Uterus (tissue), 3 donors: ENCODE measurements at regions not wholly inside any gene's neighbourhood (a gene's known extent, or its start where the extent isn't known, plus 50 kb on each side); places are given as distances from the start of the nearest gene placed in this dataset.
A peak's percentile ranks its signal among the peaks of the same experiment; 100 is the strongest.

ENCODE experiments used
- DNase-seq, 2 donors: peaks; one replicate each; pipeline ENCODE4 v3.0.0-alpha.2; 2019 to 2020
- H3K27ac ChIP-seq, 2 donors: fragments of 200-600 bp; sonication (generic); 1 replicate in 1 of 2; 2 replicates in 1 of 2; pipeline ENCODE4 v1.5.1; 2016 to 2018
- H3K27me3 ChIP-seq, 2 donors: fragments of 200-600 bp; sonication (generic); one replicate each; pipeline ENCODE4 v1.5.1; 2018 to 2019; ENCODE audit warnings: control low read depth in 1 of 2
- H3K36me3 ChIP-seq, 2 donors: fragments of 200-600 bp; sonication (generic); one replicate each; pipeline ENCODE4 v1.5.1; 2019; ENCODE audit warnings: control low read depth in 1 of 2
- H3K4me1 ChIP-seq, 2 donors: fragments of 200-600 bp; sonication (generic); one replicate each; pipeline ENCODE4 v1.5.1; 2018 to 2019; ENCODE audit warnings: control low read depth in 1 of 2
- H3K4me3 ChIP-seq, 2 donors: fragments of 200-600 bp; sonication (generic); 1 replicate in 1 of 2; 2 replicates in 1 of 2; pipeline ENCODE4 v1.5.1; 2018 to 2019; ENCODE audit warnings: mild to moderate bottlenecking in 1 of 2
- H3K9me3 ChIP-seq, 2 donors: fragments of 200-600 bp; sonication (generic); one replicate each; pipeline ENCODE4 v1.5.1; 2019; ENCODE audit warnings: control low read depth in 1 of 2
- POLR2A ChIP-seq, 2 donors: fragments of 450-650 bp; IDR thresholded peaks; one replicate each; pipeline ENCODE4 v1.6.1; 2016; ENCODE audit warnings: antibody characterized with exemption in 2 of 2, mild to moderate bottlenecking in 1 of 2, moderate library complexity in 1 of 2
- intact Hi-C: fragments of 100-400 bp; cut with DNase I; formaldehyde crosslinking; loops from one replicate; pipeline ENCODE4 v1.15.1; 2023; ENCODE audit warnings: low total_unique reads
- TF ChIP-seq, protein P1 (sequence below), 4 experiments: fragments of 200-600 bp in 2 of 4; fragments of 450-650 bp in 2 of 4; sonication (generic) in 2 of 4; IDR thresholded peaks; one replicate each; pipeline ENCODE4 v1.5.1; 2016 to 2019; ENCODE audit warnings: antibody characterized with exemption in 4 of 4, mild to moderate bottlenecking in 2 of 4, moderate library complexity in 1 of 4
- donor health status: DM: yes; HTN: yes; CAD: no.

DNA sequence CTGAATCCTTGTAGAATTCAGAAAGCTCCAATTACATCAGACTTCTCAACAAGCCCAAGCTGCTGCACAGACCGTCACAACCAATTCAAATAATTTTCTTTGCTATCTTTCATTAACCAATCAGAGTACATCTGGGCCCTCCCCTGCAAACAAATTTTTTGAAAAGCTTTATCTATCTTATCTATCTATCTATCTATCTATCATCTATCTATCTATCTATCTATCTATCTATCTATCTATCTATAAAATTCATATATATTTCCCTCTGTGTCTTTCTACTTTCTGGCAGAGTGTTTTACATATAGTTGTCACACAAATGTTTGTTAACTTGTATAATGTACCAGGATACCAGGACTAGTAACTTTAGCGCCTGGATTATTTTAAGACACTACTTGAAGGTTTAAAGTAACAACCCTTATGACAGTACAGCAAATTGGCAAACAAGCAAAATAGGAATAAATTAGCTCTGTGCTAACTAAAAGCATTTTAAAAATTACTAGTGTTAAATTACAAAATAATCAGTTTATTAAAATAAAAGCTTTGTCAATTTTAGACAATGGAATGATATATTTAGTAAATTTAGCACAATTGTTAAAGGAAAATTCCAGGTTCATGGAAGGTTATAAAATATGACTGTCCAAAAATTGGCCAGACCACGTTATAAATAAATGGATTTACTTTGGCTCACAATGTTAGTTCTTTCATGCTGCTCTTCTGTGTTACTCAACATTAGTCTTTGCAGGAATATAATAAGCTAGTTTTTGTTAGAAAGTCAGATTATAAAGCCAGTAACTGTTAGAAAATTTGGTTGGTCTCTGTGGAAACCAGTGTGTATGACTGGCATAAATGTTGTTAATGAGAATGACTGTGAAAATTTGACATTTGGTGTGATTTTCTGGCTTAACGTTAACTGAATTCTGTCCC, 138.6 kb downstream of the SUCNR1 start:
- Histone ChIP-seq H3K4me1 (peaks cover 0 to 6% of the 10 kb centered on the region in 2 donors), H3K9me3 (no peaks in the 10 kb centered on the region), H3K27ac (no peak overlapping the region), H3K27me3 (no peaks in the 10 kb centered on the region), H3K4me3 (no peak overlapping the region), H3K36me3 (no peaks in the 10 kb centered on the region)
- TF ChIP-seq POLR2A (IDR thresholded peaks at IDR 0.05) = no peak
- TF ChIP-seq, protein P1, sequence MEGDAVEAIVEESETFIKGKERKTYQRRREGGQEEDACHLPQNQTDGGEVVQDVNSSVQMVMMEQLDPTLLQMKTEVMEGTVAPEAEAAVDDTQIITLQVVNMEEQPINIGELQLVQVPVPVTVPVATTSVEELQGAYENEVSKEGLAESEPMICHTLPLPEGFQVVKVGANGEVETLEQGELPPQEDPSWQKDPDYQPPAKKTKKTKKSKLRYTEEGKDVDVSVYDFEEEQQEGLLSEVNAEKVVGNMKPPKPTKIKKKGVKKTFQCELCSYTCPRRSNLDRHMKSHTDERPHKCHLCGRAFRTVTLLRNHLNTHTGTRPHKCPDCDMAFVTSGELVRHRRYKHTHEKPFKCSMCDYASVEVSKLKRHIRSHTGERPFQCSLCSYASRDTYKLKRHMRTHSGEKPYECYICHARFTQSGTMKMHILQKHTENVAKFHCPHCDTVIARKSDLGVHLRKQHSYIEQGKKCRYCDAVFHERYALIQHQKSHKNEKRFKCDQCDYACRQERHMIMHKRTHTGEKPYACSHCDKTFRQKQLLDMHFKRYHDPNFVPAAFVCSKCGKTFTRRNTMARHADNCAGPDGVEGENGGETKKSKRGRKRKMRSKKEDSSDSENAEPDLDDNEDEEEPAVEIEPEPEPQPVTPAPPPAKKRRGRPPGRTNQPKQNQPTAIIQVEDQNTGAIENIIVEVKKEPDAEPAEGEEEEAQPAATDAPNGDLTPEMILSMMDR (IDR thresholded peaks at IDR 0.05) = no peak
- intact Hi-C loops = no loop called here
- DNase-seq = no peak

DNA sequence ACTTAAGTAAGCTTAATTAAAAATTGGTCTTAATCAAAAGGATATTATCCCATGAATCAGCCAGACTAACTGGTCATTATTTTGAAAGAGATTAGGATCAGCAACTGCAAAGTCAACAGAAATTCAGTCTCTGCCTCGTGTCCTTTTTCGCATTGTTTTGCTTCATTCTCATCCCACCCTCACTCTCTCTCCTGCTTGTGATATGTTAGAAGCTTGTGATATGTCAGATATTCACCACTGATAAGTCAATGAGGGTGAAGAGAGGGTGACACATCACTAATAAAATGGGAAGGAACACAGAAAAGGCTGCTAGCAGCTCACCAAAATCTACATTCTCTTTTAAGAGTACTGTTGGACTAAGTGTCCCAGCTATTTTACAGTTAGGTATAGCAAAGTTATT, 146.1 kb downstream of the SUCNR1 start:
- H3K27me3 ChIP-seq = no peaks in the 10 kb centered on the region

DNA sequence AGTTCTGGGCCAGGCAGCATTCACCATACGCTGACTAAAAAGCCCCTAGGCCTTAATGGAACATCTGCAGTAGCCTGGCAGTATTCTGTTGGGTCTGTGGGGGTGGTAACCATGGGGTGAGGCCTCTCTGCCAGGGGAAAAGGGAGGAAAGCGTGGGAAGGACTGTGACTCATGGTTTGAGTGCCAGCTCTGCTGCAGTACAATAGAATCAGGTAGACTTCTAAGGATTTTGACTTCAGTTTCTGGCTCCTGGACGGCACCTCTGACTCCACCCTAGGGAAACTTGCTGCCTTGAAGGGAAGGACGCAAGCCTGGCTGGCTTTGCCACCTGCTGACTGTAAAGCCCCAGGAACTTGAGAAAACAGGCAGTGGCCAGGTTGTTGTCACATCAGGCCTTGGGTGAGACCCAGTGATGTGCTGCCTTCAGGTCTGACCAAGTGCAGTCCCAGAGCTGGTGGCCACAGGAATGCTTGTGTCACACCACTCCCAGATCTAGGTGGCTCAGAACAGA, 148.6 kb downstream of the SUCNR1 start:
- H3K27ac ChIP-seq = peak overlapping the region; percentile 5 to 28
- H3K9me3 ChIP-seq = no peaks in the 10 kb centered on the region
- TF ChIP-seq POLR2A (IDR thresholded peaks at IDR 0.05) = no peak
- TF ChIP-seq, protein P1 (IDR thresholded peaks at IDR 0.05) = no peak
- DNase-seq = peak in 1 of 2 donors; percentile 24
- H3K36me3 ChIP-seq = no peaks in the 10 kb centered on the region
- peaks cover 0 to 4% of the 10 kb centered on the region in 2 donors for H3K4me1 ChIP-seq
- intact Hi-C loops = no loop called here
- H3K4me3 ChIP-seq = no peak overlapping the region
- no peaks in the 10 kb centered on the region for H3K27me3 ChIP-seq

More for the DNA sequence above, 146.1 kb downstream of the SUCNR1 start:
- no peaks in the 10 kb centered on the region for H3K36me3 ChIP-seq
- no peak for TF ChIP-seq POLR2A (IDR thresholded peaks at IDR 0.05)
- TF ChIP-seq, protein P1 (IDR thresholded peaks at IDR 0.05) = no peak
- H3K27ac ChIP-seq = no peak overlapping the region
- intact Hi-C loops = no loop called here
- H3K4me3 ChIP-seq = no peak overlapping the region
- no peak for DNase-seq
- no peaks in the 10 kb centered on the region for H3K4me1 ChIP-seq
- no peaks in the 10 kb centered on the region for H3K9me3 ChIP-seq

DNA sequence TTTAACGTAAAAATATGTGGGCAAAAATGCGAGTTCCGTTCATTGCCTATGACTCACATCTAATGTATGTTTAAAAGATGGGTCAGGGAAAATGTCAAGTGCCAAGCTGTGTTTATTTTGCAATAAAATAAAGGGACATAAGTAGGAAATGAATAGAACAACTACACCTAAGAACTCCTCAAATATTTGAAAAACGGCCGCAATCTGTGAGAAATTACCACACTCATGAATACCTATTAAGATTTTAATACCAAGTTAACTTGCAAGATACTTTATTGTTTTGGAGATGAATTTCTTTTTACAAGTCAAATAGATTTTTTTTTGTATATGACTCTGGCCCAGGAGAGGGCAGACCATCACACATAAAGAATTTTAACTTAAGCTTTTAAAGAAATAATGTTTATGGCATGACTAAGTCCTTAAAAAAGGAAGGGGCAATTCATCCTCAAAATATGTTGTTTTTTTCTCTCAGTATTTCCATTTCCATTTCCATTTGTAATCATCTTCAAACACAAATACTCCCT, 152.7 kb downstream of the SUCNR1 start:
- peaks cover 0 to 4% of the 10 kb centered on the region in 2 donors for H3K4me1 ChIP-seq
- H3K27me3 ChIP-seq = no peaks in the 10 kb centered on the region
- H3K4me3 ChIP-seq = no peak overlapping the region
- H3K27ac ChIP-seq = peak overlapping the region in 1 of 2 donors; percentile 64
- DNase-seq = no peak
- H3K36me3 ChIP-seq = no peaks in the 10 kb centered on the region
- TF ChIP-seq, protein P1 (IDR thresholded peaks at IDR 0.05) = peak in 3 of 4 experiments; percentile 24 to 28 (median 25)
- TF ChIP-seq POLR2A (IDR thresholded peaks at IDR 0.05) = no peak
- H3K9me3 ChIP-seq = no peaks in the 10 kb centered on the region
- intact Hi-C loops = no loop called here

DNA sequence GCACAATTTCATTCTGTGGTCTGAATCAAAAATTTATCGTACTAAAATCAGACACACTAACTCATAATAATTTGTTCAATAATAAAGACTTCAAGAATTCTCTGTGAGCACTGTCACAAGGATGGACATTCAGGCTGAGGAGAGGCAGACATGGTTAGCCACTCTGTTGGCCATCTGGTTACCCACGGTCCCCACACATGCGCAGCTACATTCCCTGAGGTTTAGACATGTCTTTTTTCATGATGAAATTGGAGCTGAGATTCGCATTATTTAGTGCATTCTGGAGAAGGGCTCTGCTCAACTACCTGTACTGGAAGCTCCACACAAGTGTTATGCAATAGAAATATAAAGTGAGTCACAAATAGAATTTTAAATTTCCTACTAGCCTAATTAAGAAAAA, 156.9 kb downstream of the SUCNR1 start:
- DNase-seq = no peak
- intact Hi-C loops = no loop called here
- Histone ChIP-seq H3K4me1 (peaks cover 0 to 4% of the 10 kb centered on the region in 2 donors), H3K36me3 (no peaks in the 10 kb centered on the region), H3K4me3 (no peak overlapping the region), H3K27ac (peak overlapping the region in 1 of 2 donors; percentile 51), H3K9me3 (no peaks in the 10 kb centered on the region), H3K27me3 (no peaks in the 10 kb centered on the region)
- TF ChIP-seq POLR2A (IDR thresholded peaks at IDR 0.05) = no peak
- TF ChIP-seq, protein P1 (IDR thresholded peaks at IDR 0.05) = no peak
